ENCODE measurements at regions not wholly inside any gene's neighbourhood (a gene's known extent, or its start where the extent isn't known, plus 50 kb on each side); places are given as distances from the start of the nearest gene placed in this dataset.
"Not testable (repeated sequence)": the region's sequence is repeated elsewhere in the genome, so short reads cannot be mapped to it uniquely, and the experiment has no call there.

DNA sequence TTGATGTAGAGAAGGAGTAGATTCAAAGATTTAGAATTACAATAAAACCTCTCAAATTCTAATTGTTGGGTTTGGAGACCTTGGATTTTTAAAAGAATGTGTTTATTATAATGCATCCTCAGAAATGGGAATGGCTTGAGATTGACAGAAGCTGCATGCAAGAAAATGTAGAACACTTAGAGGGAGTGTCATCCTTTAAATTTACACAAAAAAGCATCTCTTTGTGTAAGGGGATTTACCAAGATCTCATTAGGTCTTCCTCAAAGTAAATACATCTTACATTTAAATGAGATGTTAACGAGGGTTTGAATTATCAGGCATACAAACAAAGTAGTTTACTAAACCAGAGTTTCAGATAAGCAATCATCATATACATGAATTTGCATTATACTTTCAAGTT, 615.0 kb downstream of the FAM133A start:
- DNase-seq (ENCODE audit: low read depth), result no peak
- H3K4me3 ChIP-seq (ENCODE audit: control insufficient read depth, low read depth, low read length), result no peak overlapping the region
- no peak for TF ChIP-seq CTCF (conservative IDR thresholded peaks at IDR 0.05; ENCODE audit: control insufficient read depth, insufficient read depth, low read depth, low read length)

- DNase-seq (ENCODE audit: low read depth), result no peak
- H3K4me3 ChIP-seq (ENCODE audit: control insufficient read depth, low read depth, low read length), result no peak overlapping the region
- TF ChIP-seq CTCF (conservative IDR thresholded peaks at IDR 0.05; ENCODE audit: control insufficient read depth, insufficient read depth, low read depth, low read length), result no peak
These were observed 628.4 kb downstream of the FAM133A start for GRCh38 chrX:94302446-94302845.

DNA sequence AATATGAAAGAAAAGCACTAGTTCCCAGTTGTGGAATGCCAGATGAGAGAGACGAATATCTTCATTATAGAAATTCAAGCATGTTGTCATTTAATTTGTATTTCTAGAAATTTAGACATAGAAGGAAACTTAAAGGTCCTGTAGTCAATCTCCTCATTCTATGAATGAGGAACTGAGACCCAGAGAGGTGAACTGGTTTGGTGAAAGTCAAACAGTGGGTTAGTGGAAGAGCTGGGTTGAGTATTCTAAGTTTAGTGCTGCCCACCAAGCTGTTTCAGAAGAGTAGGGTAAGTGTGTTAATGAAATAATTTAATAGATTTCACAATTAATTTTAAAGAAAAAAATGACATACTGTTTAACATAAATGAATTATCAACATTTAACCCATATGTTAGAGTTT, 655.2 kb downstream of the FAM133A start:
- no peak overlapping the region for H3K4me3 ChIP-seq (ENCODE audit: control insufficient read depth, low read depth, low read length)
- TF ChIP-seq CTCF (conservative IDR thresholded peaks at IDR 0.05; ENCODE audit: control insufficient read depth, insufficient read depth, low read depth, low read length), result no peak
- DNase-seq (ENCODE audit: low read depth), result no peak

- H3K4me3 ChIP-seq (ENCODE audit: control insufficient read depth, low read depth, low read length); DNase-seq (ENCODE audit: low read depth): not testable (repeated sequence)
These were observed 667.7 kb downstream of the FAM133A start for GRCh38 chrX:94341730-94342129.

- no peak for TF ChIP-seq CTCF (conservative IDR thresholded peaks at IDR 0.05; ENCODE audit: control insufficient read depth, insufficient read depth, low read depth, low read length)
- no peak for DNase-seq (ENCODE audit: low read depth)
- H3K4me3 ChIP-seq (ENCODE audit: control insufficient read depth, low read depth, low read length), result no peak overlapping the region
These were observed 687.2 kb downstream of the FAM133A start for GRCh38 chrX:94361241-94361640.

- TF ChIP-seq CTCF (conservative IDR thresholded peaks at IDR 0.05; ENCODE audit: control insufficient read depth, insufficient read depth, low read depth, low read length), result no peak
- H3K4me3 ChIP-seq (ENCODE audit: control insufficient read depth, low read depth, low read length), result no peak overlapping the region
- DNase-seq (ENCODE audit: low read depth), result no peak
These were observed 691.7 kb downstream of the FAM133A start for GRCh38 chrX:94365736-94366135.

DNA sequence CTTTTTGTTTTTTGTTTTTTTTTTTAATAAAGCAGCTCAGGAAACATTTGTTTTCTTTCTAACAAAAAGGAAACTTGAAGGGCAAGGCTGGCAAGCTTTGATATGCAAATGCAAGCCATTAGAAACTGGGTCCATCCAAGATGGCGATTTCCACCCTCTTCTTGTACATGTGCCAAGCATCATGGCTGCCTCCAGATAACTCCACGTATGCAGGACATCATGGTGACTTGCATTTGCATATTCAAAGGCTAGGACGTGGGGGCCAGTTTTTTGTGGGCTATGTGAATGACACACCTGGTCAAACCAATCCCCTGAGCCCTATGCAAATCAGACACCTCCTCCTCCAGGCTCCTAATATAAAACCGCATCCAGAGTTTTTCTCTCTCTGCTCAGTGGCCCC, 692.6 kb downstream of the FAM133A start:
- TF ChIP-seq CTCF (conservative IDR thresholded peaks at IDR 0.05; ENCODE audit: control insufficient read depth, insufficient read depth, low read depth, low read length), result no peak
- DNase-seq (ENCODE audit: low read depth), result no peak
- H3K4me3 ChIP-seq (ENCODE audit: control insufficient read depth, low read depth, low read length), result no peak overlapping the region

Measured in fibroblast of mammary gland (primary cell).